K562 (cell line): ENCODE measurements at regions not wholly inside any gene's neighbourhood (a gene's known extent, or its start where the extent isn't known, plus 50 kb on each side); places are given as distances from the start of the nearest gene placed in this dataset.
A peak's percentile ranks its signal among the peaks of the same experiment; 100 is the strongest.

Experiments used
- ATAC-seq: fragments of 200-7000 bp; cut with Tn5 transposase; 3 replicates; pipeline ENCODE4 v1.9.1; 2020; ENCODE audit warnings: moderate library complexity
- BruUV-seq: library from RNA; stranded (reverse); fragments of 400-500 nt; replicated peaks from 2 replicates; lab custom pipeline; 2021; lab: Mats Ljungman, UMichigan
- CTCF ChIA-PET: fragments of 300-600 bp; formaldehyde crosslinking; extraction: SDS; loops from one replicate; lab custom pipeline; 2021; ENCODE audit warnings: low intra/inter-chr PET ratio; lab: Yijun Ruan, JAX
- POLR2A ChIA-PET: fragments of 300-600, 350-650 bp; sonication (Branson Sonifier 250); formaldehyde crosslinking; extraction: SDS; loops from one replicate; lab custom pipeline; 2021; ENCODE audit warnings: antibody characterized with exemption, inconsistent platforms; lab: Yijun Ruan, JAX
- DNase-seq, 4 experiments: peaks; one replicate each; pipeline versions ENCODE4 v3.0.0 to v3.0.0-alpha.2; 2011 to 2018; ENCODE audit warnings: low spot score in 3 of 4, mixed read lengths in 3 of 4; ENCODE audit errors: extremely low read depth in 1 of 4
- FAIRE-seq: peaks from 2 replicates; lab custom pipeline; 2011; peaks lifted over from hg19 to GRCh38; lab: Jason Lieb, UNC
- H2AFZ ChIP-seq: 2 replicates; pipeline ENCODE4 v1.6.0; 2011; ENCODE audit warnings: low read depth, low read length, control low read depth, inconsistent platforms
- H3K27ac ChIP-seq: fragments of 200-600 bp; 3 replicates; pipeline ENCODE4 v1.8.0; 2011; ENCODE audit warnings: low read depth, mild to moderate bottlenecking, control low read depth, inconsistent platforms, low read length, moderate library complexity, mixed read lengths; ENCODE audit errors: extremely low read depth
- H3K27me3 ChIP-seq, 2 experiments: fragments of 300-600 bp in 1 of 2; 2 replicates in 1 of 2; 3 replicates in 1 of 2; pipeline versions ENCODE4 v1.6.0 to v1.8.0; 2011; ENCODE audit warnings: inconsistent platforms in 2 of 2, low read length in 2 of 2, mild to moderate bottlenecking in 1 of 2, mixed read lengths in 1 of 2, moderate library complexity in 1 of 2; ENCODE audit not compliant: control insufficient read depth in 2 of 2, insufficient read depth in 2 of 2
- H3K36me3 ChIP-seq: fragments of 300-600 bp; 3 replicates; pipeline ENCODE4 v1.8.0; 2011; ENCODE audit warnings: mild to moderate bottlenecking, low read length, inconsistent platforms; ENCODE audit not compliant: control insufficient read depth, insufficient read depth
- H3K4me1 ChIP-seq, 2 experiments: fragments of 200-600 bp in 1 of 2; replicated peaks in 1 of 2; 2 replicates in 1 of 2; 3 replicates in 1 of 2; pipeline versions ENCODE4 v1.5.1 to v1.8.0; 2011; ENCODE audit warnings: inconsistent platforms in 2 of 2, low read length in 2 of 2, mild to moderate bottlenecking in 1 of 2, mixed read lengths in 1 of 2, moderate library complexity in 1 of 2; ENCODE audit not compliant: control insufficient read depth in 2 of 2, insufficient read depth in 2 of 2
- H3K4me2 ChIP-seq: 2 replicates; pipeline ENCODE4 v1.6.1; 2011; ENCODE audit warnings: low read length, control low read depth, inconsistent platforms, mixed read lengths; ENCODE audit not compliant: insufficient read depth
- H3K4me3 ChIP-seq: fragments of 200-600 bp; sonication (generic), shearing (Covaris generic); 2 replicates; pipeline ENCODE4 v1.5.1; 2016; ENCODE audit warnings: control low read depth, inconsistent platforms
- H3K79me2 ChIP-seq: fragments of 200-600 bp; 3 replicates; pipeline ENCODE4 v1.8.0; 2011; ENCODE audit warnings: low read length, inconsistent platforms; ENCODE audit not compliant: control insufficient read depth, insufficient read depth
- H3K9ac ChIP-seq, 2 experiments: 2 replicates each; pipeline versions ENCODE4 v1.6.0 to v1.6.1; 2011; ENCODE audit warnings: low read depth in 2 of 2, low read length in 2 of 2, control low read depth in 1 of 2, inconsistent platforms in 1 of 2, mild to moderate bottlenecking in 1 of 2, mixed read lengths in 1 of 2; ENCODE audit not compliant: insufficient read depth in 1 of 2
- H3K9me1 ChIP-seq: one replicate; pipeline ENCODE4 v1.6.0; 2011; ENCODE audit warnings: inconsistent platforms, mild to moderate bottlenecking, low read length, moderate library complexity; ENCODE audit not compliant: control insufficient read depth, insufficient read depth
- H3K9me3 ChIP-seq: replicated peaks from 2 replicates; pipeline ENCODE4 v1.5.1; 2011; ENCODE audit warnings: low read depth, low read length, inconsistent platforms; ENCODE audit not compliant: control insufficient read depth, insufficient read depth
- H4K20me1 ChIP-seq: replicated peaks from 2 replicates; pipeline ENCODE4 v1.6.1; 2011; ENCODE audit warnings: low read length, inconsistent platforms, mixed read lengths; ENCODE audit not compliant: control insufficient read depth, insufficient read depth
- GTF3C2 ChIP-seq: IDR thresholded peaks from 3 replicates; pipeline ENCODE4 v1.6.1; 2011; ENCODE audit warnings: borderline replicate concordance, mild to moderate bottlenecking, moderate library complexity; ENCODE audit not compliant: insufficient read length; ENCODE audit errors: extremely low read depth
- KDM2B ChIP-seq: fragments of 250-450 bp; sonication (Bioruptor Pico); IDR thresholded peaks from 2 replicates; pipeline ENCODE4 v1.8.0; 2021; ENCODE audit warnings: mild to moderate bottlenecking, moderate library complexity
- PKNOX1 ChIP-seq: fragments of 450-650 bp; IDR thresholded peaks from 2 replicates; pipeline ENCODE4 v1.6.1; 2016
- ZNF232 ChIP-seq: sonication (generic); formaldehyde crosslinking; IDR thresholded peaks from 2 replicates; pipeline ENCODE4 v1.8.0; 2022; ENCODE audit warnings: mild to moderate bottlenecking, missing genetic modification reagents
- WGBS: fragments of 100-300 bp; shearing (Covaris generic); methylation state at CpG from one replicate; pipeline ENCODE4 v1.1.6; 2016; ENCODE audit warnings: low coverage, mixed read lengths; ENCODE audit not compliant: insufficient coverage; ENCODE audit errors: missing lambda C conversion rate; 5-methylcytosine and 5-hydroxymethylcytosine counted together
- in situ Hi-C: fragments of 300-500 bp; cut with MboI; formaldehyde crosslinking; loops from 4 replicates; pipeline ENCODE4 v1.15.0; 2018; ENCODE audit warnings: inconsistent platforms, mixed read lengths
- intact Hi-C: fragments of 100-400 bp; cut with micrococcal nuclease; formaldehyde crosslinking; loops from 2 replicates; pipeline ENCODE4 v1.14.2; 2022

GRCh38 chr1:189658381-189658780 lies 819.3 kb downstream of the BRINP3 start:
- intact Hi-C loops (no loop called here), in situ Hi-C loops (no loop called here)
- TF ChIP-seq ZNF232: no peak
- no peak for TF ChIP-seq KDM2B (CRISPR knock-in tag)
- TF ChIP-seq GTF3C2: no peak
- TF ChIP-seq PKNOX1: peak; percentile 69
- BruUV-seq: no TSS peak
- H3K4me1 ChIP-seq: no peaks in the 10 kb centered on the region
- no peaks in the 10 kb centered on the region for H3K9me1 ChIP-seq
- no peak overlapping the region for H2AFZ ChIP-seq
- ChIA-PET CTCF (no interaction called here), POLR2A (no interaction called here)
- no peaks in the 10 kb centered on the region for H3K79me2 ChIP-seq
- no peak overlapping the region for H3K4me2 ChIP-seq
- no peaks in the 10 kb centered on the region for H4K20me1 ChIP-seq
- H3K36me3 ChIP-seq: no peaks in the 10 kb centered on the region
- H3K27me3 ChIP-seq: no peaks in the 10 kb centered on the region
- WGBS: 3% methylated on average over 3 of the region's 3 CpGs
- no peak overlapping the region for H3K27ac ChIP-seq
- ATAC-seq: no peak
- H3K9me3 ChIP-seq: no peaks in the 10 kb centered on the region; the same call in 1 of the 2 replicates
- no peak for FAIRE-seq
- no peak overlapping the region for H3K9ac ChIP-seq
- DNase-seq: no peak
- no peak overlapping the region for H3K4me3 ChIP-seq
